H1 (cell line): ENCODE measurements at regions not wholly inside any gene's neighbourhood (a gene's known extent, or its start where the extent isn't known, plus 50 kb on each side); places are given as distances from the start of the nearest gene placed in this dataset.
"Not testable (repeated sequence)": the region's sequence is repeated elsewhere in the genome, so short reads cannot be mapped to it uniquely, and the experiment has no call there.

Experiments used
- CTCF ChIA-PET: fragments of 300-600 bp; sonication (Branson Sonifier 250); formaldehyde crosslinking; loops from one replicate; lab custom pipeline; 2021; ENCODE audit not compliant: partially characterized antibody; lab: Charles Lee
- POLR2A ChIA-PET: fragments of 300-600 bp; sonication (Branson Sonifier 250); formaldehyde crosslinking; loops from one replicate; lab custom pipeline; 2021; ENCODE audit warnings: inconsistent platforms; ENCODE audit not compliant: partially characterized antibody; lab: Charles Lee
- DNase-seq, 2 experiments: peaks; one replicate each; pipeline versions ENCODE4 v3.0.0 to v3.0.0-alpha.2; 2010 to 2022; ENCODE audit warnings: low spot score in 2 of 2, low read depth in 1 of 2, mixed read lengths in 1 of 2
- FAIRE-seq: peaks from 2 replicates; lab custom pipeline; 2011; peaks lifted over from hg19 to GRCh38; lab: Jason Lieb, UNC
- H2AFZ ChIP-seq: 2 replicates; pipeline ENCODE4 v1.8.1; 2012; ENCODE audit warnings: low read length, inconsistent platforms
- H2AK5ac ChIP-seq: 2 replicates; pipeline ENCODE4 v1.6.1; 2013; ENCODE audit warnings: low read depth, low read length
- H2BK120ac ChIP-seq: replicated peaks from 2 replicates; pipeline ENCODE3; 2013; ENCODE audit warnings: low read depth, low read length, inconsistent platforms
- H2BK12ac ChIP-seq: 2 replicates; pipeline ENCODE4 v1.6.1; 2013; ENCODE audit warnings: low read depth, low read length
- H2BK15ac ChIP-seq: 2 replicates; pipeline ENCODE4 v1.6.1; 2013; ENCODE audit warnings: low read length
- H2BK20ac ChIP-seq: 2 replicates; pipeline ENCODE4 v1.6.1; 2013; ENCODE audit warnings: low read length
- H2BK5ac ChIP-seq: 2 replicates; pipeline ENCODE4 v1.6.1; 2013; ENCODE audit warnings: low read depth, low read length
- H3K14ac ChIP-seq: 2 replicates; pipeline ENCODE4 v1.6.1; 2013; ENCODE audit warnings: inconsistent platforms; ENCODE audit not compliant: insufficient read length
- H3K18ac ChIP-seq: 2 replicates; pipeline ENCODE4 v1.6.1; 2013; ENCODE audit warnings: low read length; ENCODE audit errors: extremely low read depth
- H3K23ac ChIP-seq: 2 replicates; pipeline ENCODE4 v1.6.1; 2013; ENCODE audit warnings: inconsistent platforms; ENCODE audit not compliant: insufficient read length
- H3K23me2 ChIP-seq: 2 replicates; pipeline ENCODE4 v1.6.1; 2013; ENCODE audit warnings: low read depth, low read length
- H3K27ac ChIP-seq: 2 replicates; pipeline ENCODE4 v1.6.1; 2011; ENCODE audit warnings: low read depth, low read length, inconsistent platforms
- H3K27me3 ChIP-seq, 4 experiments: replicated peaks in 1 of 4; 1 replicate in 1 of 4; 2 replicates in 3 of 4; pipeline versions ENCODE4 v1.6.1 to v1.8.1; 2011 to 2013; ENCODE audit warnings: low read length in 3 of 4, mild to moderate bottlenecking in 3 of 4, inconsistent platforms in 2 of 4, mixed read lengths in 2 of 4, moderate library complexity in 1 of 4; ENCODE audit not compliant: control insufficient read depth in 3 of 4, insufficient read depth in 3 of 4; ENCODE audit errors: extremely low read depth in 1 of 4
- H3K36me3 ChIP-seq, 4 experiments: 2 replicates each; pipeline versions ENCODE4 v1.6.1 to v1.8.1; 2011 to 2013; ENCODE audit warnings: mild to moderate bottlenecking in 4 of 4, low read length in 3 of 4, moderate library complexity in 2 of 4, control low read depth in 1 of 4, inconsistent platforms in 1 of 4; ENCODE audit not compliant: insufficient read depth in 4 of 4, control insufficient read depth in 2 of 4
- H3K4ac ChIP-seq: replicated peaks from 2 replicates; pipeline ENCODE3; 2013; ENCODE audit warnings: low read length, low read depth, mixed read lengths, inconsistent platforms; ENCODE audit not compliant: insufficient read length
- H3K4me1 ChIP-seq, 4 experiments: replicated peaks in 1 of 4; 1 replicate in 1 of 4; 2 replicates in 3 of 4; pipeline versions ENCODE4 v1.6.1 to v1.8.1; 2011 to 2013; ENCODE audit warnings: low read length in 3 of 4, inconsistent platforms in 2 of 4, mixed read lengths in 1 of 4; ENCODE audit not compliant: insufficient read depth in 4 of 4, control insufficient read depth in 3 of 4
- H3K4me2 ChIP-seq, 2 experiments: 2 replicates each; pipeline versions ENCODE4 v1.6.1 to v1.8.1; 2011 to 2013; ENCODE audit warnings: low read depth in 2 of 2, low read length in 2 of 2, control low read depth in 1 of 2, inconsistent platforms in 1 of 2, mild to moderate bottlenecking in 1 of 2; ENCODE audit not compliant: insufficient read depth in 1 of 2
- H3K4me3 ChIP-seq, 4 experiments: fragments of 200-600, 300-600 bp in 1 of 4; sonication (generic), shearing (Covaris generic), sonication (Bioruptor Twin) in 1 of 4; 2 replicates each; pipeline versions ENCODE4 v1.5.1 to v1.8.1; 2011 to 2016; ENCODE audit warnings: low read length in 4 of 4, low read depth in 3 of 4, control low read depth in 2 of 4, inconsistent platforms in 2 of 4, mild to moderate bottlenecking in 2 of 4, mixed read lengths in 1 of 4, moderate library complexity in 1 of 4; ENCODE audit not compliant: insufficient read depth in 2 of 4; ENCODE audit errors: extremely low read depth in 1 of 4
- H3K56ac ChIP-seq: replicated peaks from 2 replicates; pipeline ENCODE3; 2013; ENCODE audit warnings: low read depth, mild to moderate bottlenecking, mixed read lengths, low read length, inconsistent platforms; ENCODE audit not compliant: insufficient read length
- H3K79me1 ChIP-seq: 2 replicates; pipeline ENCODE4 v1.6.1; 2013; ENCODE audit warnings: low read depth, low read length, control low read depth
- H3K79me2 ChIP-seq, 2 experiments: 2 replicates each; pipeline versions ENCODE4 v1.6.1 to v1.8.1; 2012 to 2013; ENCODE audit warnings: low read length in 2 of 2, mild to moderate bottlenecking in 2 of 2, inconsistent platforms in 1 of 2; ENCODE audit not compliant: insufficient read depth in 2 of 2, control insufficient read depth in 1 of 2
- H3K9ac ChIP-seq, 4 experiments: replicated peaks in 1 of 4; 1 replicate in 1 of 4; 2 replicates in 3 of 4; pipeline versions ENCODE4 v1.6.1 to v1.8.1; 2011 to 2013; ENCODE audit warnings: low read depth in 3 of 4, low read length in 3 of 4, control low read depth in 2 of 4, mild to moderate bottlenecking in 2 of 4, moderate library complexity in 2 of 4, inconsistent platforms in 1 of 4; ENCODE audit errors: extremely low read depth in 1 of 4
- H3K9me3 ChIP-seq, 2 experiments: 2 replicates each; pipeline versions ENCODE4 v1.6.1 to v1.8.1; 2012 to 2013; ENCODE audit warnings: mild to moderate bottlenecking in 2 of 2, moderate library complexity in 2 of 2, control low read depth in 1 of 2, inconsistent platforms in 1 of 2, low read depth in 1 of 2, low read length in 1 of 2, mixed read lengths in 1 of 2; ENCODE audit not compliant: insufficient read depth in 2 of 2
- H4K20me1 ChIP-seq, 2 experiments: replicated peaks in 1 of 2; 2 replicates each; pipeline versions ENCODE3 to v1.8.1; 2011 to 2013; ENCODE audit warnings: inconsistent platforms in 2 of 2, low read length in 2 of 2, mild to moderate bottlenecking in 1 of 2; ENCODE audit not compliant: insufficient read depth in 2 of 2, control insufficient read depth in 1 of 2
- H4K5ac ChIP-seq: 2 replicates; pipeline ENCODE4 v1.6.1; 2013; ENCODE audit warnings: low read length, low read depth, mixed read lengths, inconsistent platforms; ENCODE audit not compliant: insufficient read length
- H4K8ac ChIP-seq: 2 replicates; pipeline ENCODE4 v1.8.0; 2013; ENCODE audit warnings: mild to moderate bottlenecking, moderate library complexity, low read length, inconsistent platforms; ENCODE audit not compliant: insufficient read depth; ENCODE audit errors: extremely low read depth
- H4K91ac ChIP-seq: replicated peaks from 2 replicates; pipeline ENCODE3; 2013; ENCODE audit warnings: low read length, mixed read lengths, inconsistent platforms; ENCODE audit not compliant: insufficient read length
- WGBS, 2 experiments: shearing (Covaris generic) in 1 of 2; methylation state at CpG; one replicate each; pipeline versions ENCODE4 v1.1.6 to v1.1.7; 2013 to 2015; ENCODE audit warnings: low lambda C conversion rate in 2 of 2, mixed read lengths in 2 of 2, inconsistent platforms in 1 of 2, low coverage in 1 of 2, missing lambda C conversion rate in 1 of 2; ENCODE audit not compliant: insufficient replicate concordance in 2 of 2, insufficient coverage in 1 of 2, insufficient read length in 1 of 2; ENCODE audit errors: extremely low coverage in 1 of 2, missing lambda C conversion rate in 1 of 2; 5-methylcytosine and 5-hydroxymethylcytosine counted together
- TF ChIP-seq, protein P1 (sequence below): IDR thresholded peaks from 2 replicates; pipeline ENCODE4 v1.6.1; 2011; ENCODE audit warnings: low read depth, mild to moderate bottlenecking, low read length; ENCODE audit not compliant: insufficient read depth

DNA sequence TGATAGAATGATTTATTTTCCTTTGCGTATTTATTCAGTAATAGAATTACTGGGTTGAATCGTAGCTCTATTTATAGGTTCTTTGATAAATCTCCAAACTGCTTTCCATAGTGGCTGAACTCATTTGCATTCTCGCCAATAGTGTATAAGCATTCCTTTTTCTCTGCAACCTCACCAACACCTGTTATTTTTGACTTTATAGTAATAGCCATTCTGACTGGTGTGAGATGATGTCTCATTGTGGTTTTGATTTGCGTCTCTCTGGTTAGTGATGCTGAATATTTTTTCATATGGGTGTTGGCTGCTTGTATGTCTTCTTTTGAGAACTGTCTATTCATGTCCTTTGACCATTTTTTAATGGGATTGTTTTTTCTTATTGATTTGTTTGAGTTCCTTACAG is 160.7 kb downstream of the MID1IP1 start:
- H3K36me3 ChIP-seq, result no peaks in the 10 kb centered on the region
- POLR2A ChIA-PET, result no interaction called here
- H3K9me3 ChIP-seq, result peaks cover 3 to 7% of the 10 kb centered on the region in 2 experiments; a peak in 3 of 4 replicates
- H4K20me1 ChIP-seq, result no peaks in the 10 kb centered on the region
- no peak overlapping the region for H2BK5ac ChIP-seq
- TF ChIP-seq, protein P1, sequence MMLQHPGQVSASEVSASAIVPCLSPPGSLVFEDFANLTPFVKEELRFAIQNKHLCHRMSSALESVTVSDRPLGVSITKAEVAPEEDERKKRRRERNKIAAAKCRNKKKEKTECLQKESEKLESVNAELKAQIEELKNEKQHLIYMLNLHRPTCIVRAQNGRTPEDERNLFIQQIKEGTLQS, result no peak
- 95% methylated on average over 4 of the region's 4 CpGs; no CpG with 5 or more reads in 1 of the 2 experiments for WGBS, 2 experiments
- CTCF ChIA-PET, result no interaction called here
- no peak overlapping the region for H4K5ac ChIP-seq
- no peak for DNase-seq
- peaks cover 0 to 2% (median 0%) of the 10 kb centered on the region in 4 experiments; a peak in 1 of 7 replicates for H3K4me1 ChIP-seq
- no peak overlapping the region for H2AFZ ChIP-seq
- FAIRE-seq, result no peak
- H3K27me3 ChIP-seq, result no peaks in the 10 kb centered on the region
- H4K91ac ChIP-seq, result no peak overlapping the region
- no peak overlapping the region for H2BK120ac ChIP-seq
- no peak overlapping the region for H4K8ac ChIP-seq
- no peak overlapping the region for H2AK5ac ChIP-seq
- H3K4me2 ChIP-seq, result no peak overlapping the region
- H3K27ac ChIP-seq, result no peak overlapping the region
- H3K56ac ChIP-seq, result no peak overlapping the region
- H3K79me1 ChIP-seq, result no peaks in the 10 kb centered on the region
- no peak overlapping the region for H3K18ac ChIP-seq
- no peak overlapping the region for H3K9ac ChIP-seq
- H3K23ac ChIP-seq, result no peak overlapping the region
- H3K23me2 ChIP-seq, result no peaks in the 10 kb centered on the region
- H3K79me2 ChIP-seq, result no peaks in the 10 kb centered on the region
- H2BK12ac ChIP-seq, result no peak overlapping the region
- no peak overlapping the region for H2BK15ac ChIP-seq
- H2BK20ac ChIP-seq, result no peak overlapping the region
- H3K14ac ChIP-seq, result no peak overlapping the region
- H3K4me3 ChIP-seq, result no peak overlapping the region
- no peak overlapping the region for H3K4ac ChIP-seq

DNA sequence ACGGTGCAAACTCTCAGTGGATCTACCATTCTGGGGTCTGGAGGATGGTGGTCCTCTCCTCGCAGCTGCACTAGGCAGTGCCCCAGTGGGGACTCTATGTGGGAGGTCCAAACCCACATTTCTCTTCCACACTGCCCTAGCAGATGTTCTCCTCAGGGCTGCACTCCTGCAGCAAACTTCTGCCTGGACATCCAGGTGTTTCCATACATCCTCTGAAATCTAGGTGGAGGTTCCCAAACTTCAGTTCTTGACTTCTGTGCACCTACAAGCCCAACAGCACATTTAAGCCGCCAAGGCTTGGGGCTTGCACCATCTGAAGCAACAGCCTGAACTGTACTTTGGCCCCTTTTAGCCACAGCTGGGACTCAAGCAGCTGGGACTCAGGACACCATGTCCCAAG is 162.0 kb downstream of the MID1IP1 start:
- FAIRE-seq, H3K79me2 ChIP-seq, H4K20me1 ChIP-seq, H3K56ac ChIP-seq, H4K5ac ChIP-seq, H3K18ac ChIP-seq, H4K8ac ChIP-seq, H3K4me2 ChIP-seq, H2BK5ac ChIP-seq, CTCF ChIA-PET, H2BK120ac ChIP-seq, H2AFZ ChIP-seq, H3K9ac ChIP-seq, H3K79me1 ChIP-seq, H3K4ac ChIP-seq, POLR2A ChIA-PET, H3K23ac ChIP-seq, DNase-seq, H2BK12ac ChIP-seq, H3K4me1 ChIP-seq, H2AK5ac ChIP-seq, H4K91ac ChIP-seq, H3K23me2 ChIP-seq, H3K4me3 ChIP-seq, H3K36me3 ChIP-seq, H3K9me3 ChIP-seq, H2BK15ac ChIP-seq, H3K27ac ChIP-seq, H3K14ac ChIP-seq, H3K27me3 ChIP-seq, H2BK20ac ChIP-seq: not testable (repeated sequence)
- no CpG with 5 or more reads among the region's 3 CpGs for WGBS, 2 experiments
